H1 (cell line): ENCODE measurements at regions not wholly inside any gene's neighbourhood (a gene's known extent, or its start where the extent isn't known, plus 50 kb on each side); places are given as distances from the start of the nearest gene placed in this dataset.

Source experiments
- NANOG ChIP-seq: IDR thresholded peaks from 2 replicates; pipeline ENCODE4 v1.6.1; 2011; ENCODE audit warnings: low read length, low read depth, mild to moderate bottlenecking, inconsistent platforms; ENCODE audit not compliant: insufficient read depth, poor library complexity, severe bottlenecking
- SIX5 ChIP-seq: IDR thresholded peaks from 2 replicates; pipeline ENCODE4 v1.6.1; 2011; ENCODE audit warnings: mild to moderate bottlenecking, low read depth, low read length
- ZNF274 ChIP-seq: IDR thresholded peaks from 2 replicates; pipeline ENCODE4 v1.7.0; 2012; ENCODE audit warnings: low read length, borderline replicate concordance; ENCODE audit errors: extremely low read depth

DNA sequence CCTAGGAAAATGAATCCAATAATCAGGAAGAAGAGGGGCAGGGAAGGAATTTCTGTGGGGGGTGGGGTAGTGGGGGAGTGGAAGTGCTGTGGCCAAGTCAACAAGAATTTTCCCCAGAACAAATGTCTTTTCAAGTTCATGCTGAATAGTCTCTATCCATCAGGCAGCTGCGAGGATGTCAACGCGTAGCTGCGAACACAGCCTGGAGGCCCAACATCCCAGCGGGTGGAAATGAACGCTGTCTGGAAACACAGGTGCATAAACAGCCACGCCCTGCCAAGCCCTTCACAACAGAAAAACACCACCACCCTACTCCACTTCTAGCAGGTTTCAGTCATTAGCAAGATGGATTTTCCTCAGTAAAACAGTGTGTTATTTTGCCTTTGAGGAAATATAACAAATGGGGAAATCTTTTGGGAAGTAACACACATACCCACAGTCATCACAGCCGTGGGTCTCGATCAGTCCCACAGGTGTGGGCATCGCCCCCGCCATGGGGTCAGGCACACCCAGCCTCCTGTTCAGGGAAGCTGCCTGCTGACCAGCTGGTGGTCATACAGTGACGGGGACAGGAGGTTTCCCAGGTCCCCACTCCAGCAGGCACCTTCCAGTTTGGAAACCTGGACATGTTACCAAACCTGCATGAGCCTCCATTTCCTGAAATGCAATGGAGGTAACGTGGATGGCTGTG lies 112.1 kb upstream of the THBS2 start (continued):
- no peak for TF ChIP-seq ZNF274
- TF ChIP-seq NANOG, result no peak
- TF ChIP-seq SIX5, result no peak
